ENCODE measurements at regions not wholly inside any gene's neighbourhood (a gene's known extent, or its start where the extent isn't known, plus 50 kb on each side); places are given as distances from the start of the nearest gene placed in this dataset.

- TF ChIP-seq ZNF274 (IDR thresholded peaks at IDR 0.05; ENCODE audit: low read depth, low read length) (no peak), SUZ12 (IDR thresholded peaks at IDR 0.05; ENCODE audit: extremely low read depth, insufficient read depth, insufficient read length) (no peak), YY1 (IDR thresholded peaks at IDR 0.05; ENCODE audit: insufficient read depth, insufficient read length) (no peak)
Measured at GRCh38 chr2:237016121-237016915, 69.4 kb upstream of the COPS8 start.

Data from NT2/D1 (cell line).